ENCODE measurements at regions not wholly inside any gene's neighbourhood (a gene's known extent, or its start where the extent isn't known, plus 50 kb on each side); places are given as distances from the start of the nearest gene placed in this dataset.
"Not testable (repeated sequence)": the region's sequence is repeated elsewhere in the genome, so short reads cannot be mapped to it uniquely, and the experiment has no call there.

- not testable (repeated sequence) for H4K20me1 ChIP-seq (ENCODE audit: insufficient read depth); H3K79me2 ChIP-seq (replicated peaks; ENCODE audit: insufficient read depth, low read length); H2AFZ ChIP-seq (ENCODE audit: low read depth, low read length); H3K9me2 ChIP-seq (ENCODE audit: insufficient read depth, low read length); H3K4me3 ChIP-seq (ENCODE audit: low read length); H3K4me2 ChIP-seq (ENCODE audit: low read length); H3F3A ChIP-seq (ENCODE audit: insufficient read depth, low read length, poor library complexity, severe bottlenecking); H3K36me3 ChIP-seq (ENCODE audit: insufficient read depth, low read length); H3K9me3 ChIP-seq (ENCODE audit: low read length); H3K27me3 ChIP-seq (ENCODE audit: insufficient read depth, low read depth, low read length); H3K27ac ChIP-seq (ENCODE audit: low read length); H3K9ac ChIP-seq (ENCODE audit: low read length)
Observed at GRCh38 chr21:5137006-5137405, 5384.4 kb upstream of the TPTE start.

GRCh38 chr21:5138687-5139086 is 5382.7 kb upstream of the TPTE start:
- not testable (repeated sequence) for H3K9me3 ChIP-seq (ENCODE audit: low read length); H3F3A ChIP-seq (ENCODE audit: insufficient read depth, low read length, poor library complexity, severe bottlenecking); H3K9me2 ChIP-seq (ENCODE audit: insufficient read depth, low read length); H4K20me1 ChIP-seq (ENCODE audit: insufficient read depth); H3K36me3 ChIP-seq (ENCODE audit: insufficient read depth, low read length); H2AFZ ChIP-seq (ENCODE audit: low read depth, low read length); H3K4me3 ChIP-seq (ENCODE audit: low read length); H3K27ac ChIP-seq (ENCODE audit: low read length); H3K79me2 ChIP-seq (replicated peaks; ENCODE audit: insufficient read depth, low read length); H3K27me3 ChIP-seq (ENCODE audit: insufficient read depth, low read depth, low read length); H3K9ac ChIP-seq (ENCODE audit: low read length); H3K4me2 ChIP-seq (ENCODE audit: low read length)

- not testable (repeated sequence) for H3F3A ChIP-seq (ENCODE audit: insufficient read depth, low read length, poor library complexity, severe bottlenecking); H3K27me3 ChIP-seq (ENCODE audit: insufficient read depth, low read depth, low read length); H3K9me2 ChIP-seq (ENCODE audit: insufficient read depth, low read length); H3K4me3 ChIP-seq (ENCODE audit: low read length); H3K36me3 ChIP-seq (ENCODE audit: insufficient read depth, low read length); H3K27ac ChIP-seq (ENCODE audit: low read length); H4K20me1 ChIP-seq (ENCODE audit: insufficient read depth); H3K9me3 ChIP-seq (ENCODE audit: low read length); H3K9ac ChIP-seq (ENCODE audit: low read length); H2AFZ ChIP-seq (ENCODE audit: low read depth, low read length); H3K79me2 ChIP-seq (replicated peaks; ENCODE audit: insufficient read depth, low read length); H3K4me2 ChIP-seq (ENCODE audit: low read length)
Observed at GRCh38 chr21:5139528-5139927, 5381.9 kb upstream of the TPTE start.

- H2AFZ ChIP-seq (ENCODE audit: low read depth, low read length); H4K20me1 ChIP-seq (ENCODE audit: insufficient read depth); H3K4me2 ChIP-seq (ENCODE audit: low read length); H3K36me3 ChIP-seq (ENCODE audit: insufficient read depth, low read length); H3K9me3 ChIP-seq (ENCODE audit: low read length); H3F3A ChIP-seq (ENCODE audit: insufficient read depth, low read length, poor library complexity, severe bottlenecking); H3K79me2 ChIP-seq (replicated peaks; ENCODE audit: insufficient read depth, low read length); H3K9ac ChIP-seq (ENCODE audit: low read length); H3K27me3 ChIP-seq (ENCODE audit: insufficient read depth, low read depth, low read length); H3K9me2 ChIP-seq (ENCODE audit: insufficient read depth, low read length); H3K27ac ChIP-seq (ENCODE audit: low read length); H3K4me3 ChIP-seq (ENCODE audit: low read length): not testable (repeated sequence)
Observed at GRCh38 chr21:5143011-5143410, 5378.4 kb upstream of the TPTE start.

- H3K4me2 ChIP-seq (ENCODE audit: low read length); H3K9ac ChIP-seq (ENCODE audit: low read length); H3K9me2 ChIP-seq (ENCODE audit: insufficient read depth, low read length); H3F3A ChIP-seq (ENCODE audit: insufficient read depth, low read length, poor library complexity, severe bottlenecking); H3K36me3 ChIP-seq (ENCODE audit: insufficient read depth, low read length); H3K4me3 ChIP-seq (ENCODE audit: low read length); H3K79me2 ChIP-seq (replicated peaks; ENCODE audit: insufficient read depth, low read length); H2AFZ ChIP-seq (ENCODE audit: low read depth, low read length); H3K27me3 ChIP-seq (ENCODE audit: insufficient read depth, low read depth, low read length); H3K9me3 ChIP-seq (ENCODE audit: low read length); H4K20me1 ChIP-seq (ENCODE audit: insufficient read depth); H3K27ac ChIP-seq (ENCODE audit: low read length): not testable (repeated sequence)
Observed at GRCh38 chr21:5144731-5145130, 5376.7 kb upstream of the TPTE start.

- H3F3A ChIP-seq (ENCODE audit: insufficient read depth, low read length, poor library complexity, severe bottlenecking); H3K79me2 ChIP-seq (replicated peaks; ENCODE audit: insufficient read depth, low read length); H3K9ac ChIP-seq (ENCODE audit: low read length); H3K4me2 ChIP-seq (ENCODE audit: low read length); H3K27ac ChIP-seq (ENCODE audit: low read length); H4K20me1 ChIP-seq (ENCODE audit: insufficient read depth); H3K36me3 ChIP-seq (ENCODE audit: insufficient read depth, low read length); H3K27me3 ChIP-seq (ENCODE audit: insufficient read depth, low read depth, low read length); H2AFZ ChIP-seq (ENCODE audit: low read depth, low read length); H3K9me3 ChIP-seq (ENCODE audit: low read length); H3K4me3 ChIP-seq (ENCODE audit: low read length); H3K9me2 ChIP-seq (ENCODE audit: insufficient read depth, low read length): not testable (repeated sequence)
Observed at GRCh38 chr21:5147685-5148084, 5373.7 kb upstream of the TPTE start.

GRCh38 chr21:5149222-5149621 is 5372.2 kb upstream of the TPTE start:
- not testable (repeated sequence) for H3K9me2 ChIP-seq (ENCODE audit: insufficient read depth, low read length); H3K9ac ChIP-seq (ENCODE audit: low read length); H2AFZ ChIP-seq (ENCODE audit: low read depth, low read length); H3K27me3 ChIP-seq (ENCODE audit: insufficient read depth, low read depth, low read length); H3K4me3 ChIP-seq (ENCODE audit: low read length); H3K4me2 ChIP-seq (ENCODE audit: low read length); H3K27ac ChIP-seq (ENCODE audit: low read length); H3F3A ChIP-seq (ENCODE audit: insufficient read depth, low read length, poor library complexity, severe bottlenecking); H3K36me3 ChIP-seq (ENCODE audit: insufficient read depth, low read length); H3K79me2 ChIP-seq (replicated peaks; ENCODE audit: insufficient read depth, low read length); H4K20me1 ChIP-seq (ENCODE audit: insufficient read depth); H3K9me3 ChIP-seq (ENCODE audit: low read length)

GRCh38 chr21:5153842-5154640 is 5367.3 kb upstream of the TPTE start:
- not testable (repeated sequence) for H4K20me1 ChIP-seq (ENCODE audit: insufficient read depth); H3K27ac ChIP-seq (ENCODE audit: low read length); H3K9ac ChIP-seq (ENCODE audit: low read length); H3F3A ChIP-seq (ENCODE audit: insufficient read depth, low read length, poor library complexity, severe bottlenecking); H3K9me2 ChIP-seq (ENCODE audit: insufficient read depth, low read length); H3K9me3 ChIP-seq (ENCODE audit: low read length); H3K4me2 ChIP-seq (ENCODE audit: low read length); H2AFZ ChIP-seq (ENCODE audit: low read depth, low read length); H3K79me2 ChIP-seq (replicated peaks; ENCODE audit: insufficient read depth, low read length); H3K36me3 ChIP-seq (ENCODE audit: insufficient read depth, low read length); H3K27me3 ChIP-seq (ENCODE audit: insufficient read depth, low read depth, low read length)
- H3K4me3 ChIP-seq (ENCODE audit: low read length): peak overlapping the region; percentile 53
